GM06990 (cell line): ENCODE measurements at regions not wholly inside any gene's neighbourhood (a gene's known extent, or its start where the extent isn't known, plus 50 kb on each side); places are given as distances from the start of the nearest gene placed in this dataset.

Experiments
- DNase-seq: peaks from one replicate; pipeline ENCODE4 v3.0.0-alpha.2; 2011; ENCODE audit not compliant: insufficient read length; ENCODE audit errors: extremely low read depth
- H3K27me3 ChIP-seq: replicated peaks from 2 replicates; pipeline ENCODE4 v1.6.0; 2011; ENCODE audit warnings: low read length; ENCODE audit not compliant: control insufficient read depth, insufficient read depth
- H3K36me3 ChIP-seq: 2 replicates; pipeline ENCODE4 v1.5.1; 2011; ENCODE audit warnings: low read length; ENCODE audit not compliant: control insufficient read depth, insufficient read depth
- H3K4me3 ChIP-seq: replicated peaks from 2 replicates; pipeline ENCODE4 v1.5.1; 2011; ENCODE audit warnings: low read depth, mild to moderate bottlenecking, control low read depth, low read length
- TF ChIP-seq, protein P1 (sequence below): IDR thresholded peaks from 2 replicates; pipeline ENCODE4 v1.5.1; 2011; ENCODE audit warnings: low read length, control low read depth, mild to moderate bottlenecking, inconsistent platforms; ENCODE audit not compliant: insufficient read depth, poor library complexity, severe bottlenecking

- Histone ChIP-seq H3K4me3 (no peak overlapping the region), H3K36me3 (no peaks in the 10 kb centered on the region), H3K27me3 (no peaks in the 10 kb centered on the region; the same call in 1 of the 2 replicates)
- TF ChIP-seq, protein P1, sequence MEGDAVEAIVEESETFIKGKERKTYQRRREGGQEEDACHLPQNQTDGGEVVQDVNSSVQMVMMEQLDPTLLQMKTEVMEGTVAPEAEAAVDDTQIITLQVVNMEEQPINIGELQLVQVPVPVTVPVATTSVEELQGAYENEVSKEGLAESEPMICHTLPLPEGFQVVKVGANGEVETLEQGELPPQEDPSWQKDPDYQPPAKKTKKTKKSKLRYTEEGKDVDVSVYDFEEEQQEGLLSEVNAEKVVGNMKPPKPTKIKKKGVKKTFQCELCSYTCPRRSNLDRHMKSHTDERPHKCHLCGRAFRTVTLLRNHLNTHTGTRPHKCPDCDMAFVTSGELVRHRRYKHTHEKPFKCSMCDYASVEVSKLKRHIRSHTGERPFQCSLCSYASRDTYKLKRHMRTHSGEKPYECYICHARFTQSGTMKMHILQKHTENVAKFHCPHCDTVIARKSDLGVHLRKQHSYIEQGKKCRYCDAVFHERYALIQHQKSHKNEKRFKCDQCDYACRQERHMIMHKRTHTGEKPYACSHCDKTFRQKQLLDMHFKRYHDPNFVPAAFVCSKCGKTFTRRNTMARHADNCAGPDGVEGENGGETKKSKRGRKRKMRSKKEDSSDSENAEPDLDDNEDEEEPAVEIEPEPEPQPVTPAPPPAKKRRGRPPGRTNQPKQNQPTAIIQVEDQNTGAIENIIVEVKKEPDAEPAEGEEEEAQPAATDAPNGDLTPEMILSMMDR: no peak
- no peak for DNase-seq
Measured at GRCh38 chr6:17038316-17038715, 63.5 kb upstream of the STMND1 start.

- Histone ChIP-seq H3K27me3 (peaks cover 3% of the 10 kb centered on the region), H3K4me3 (no peak overlapping the region), H3K36me3 (no peaks in the 10 kb centered on the region)
- no peak for DNase-seq
- TF ChIP-seq, protein P1: no peak
Measured at GRCh38 chr6:17036065-17036393, 65.8 kb upstream of the STMND1 start.

- H3K4me3 ChIP-seq: no peak overlapping the region
- TF ChIP-seq, protein P1: no peak
- no peak for DNase-seq
- H3K27me3 ChIP-seq: peaks cover 3% of the 10 kb centered on the region
- no peaks in the 10 kb centered on the region for H3K36me3 ChIP-seq
Measured at GRCh38 chr6:17035257-17036064, 66.4 kb upstream of the STMND1 start.

GRCh38 chr6:17033746-17034145 is 68.1 kb upstream of the STMND1 start:
- DNase-seq: no peak
- peaks cover 3% of the 10 kb centered on the region for H3K27me3 ChIP-seq
- TF ChIP-seq, protein P1: no peak
- no peak overlapping the region for H3K4me3 ChIP-seq
- no peaks in the 10 kb centered on the region for H3K36me3 ChIP-seq

GRCh38 chr6:17032988-17033634 is 68.7 kb upstream of the STMND1 start:
- Histone ChIP-seq H3K36me3 (no peaks in the 10 kb centered on the region), H3K4me3 (no peak overlapping the region), H3K27me3 (peaks cover 3% of the 10 kb centered on the region)
- no peak for DNase-seq
- TF ChIP-seq, protein P1: no peak
